Naive thymus-derived CD4-positive, alpha-beta T cell (primary cell): ENCODE measurements at regions not wholly inside any gene's neighbourhood (a gene's known extent, or its start where the extent isn't known, plus 50 kb on each side); places are given as distances from the start of the nearest gene placed in this dataset.
"Not testable (repeated sequence)": the region's sequence is repeated elsewhere in the genome, so short reads cannot be mapped to it uniquely, and the experiment has no call there.

ENCODE experiments used
- ATAC-seq: fragments of 150-1000 bp; cut with Tn5 transposase; 2 replicates; pipeline ENCODE4 v1.10.0; 2021; ENCODE audit warnings: mild to moderate bottlenecking, moderate library complexity
- CTCF ChIA-PET: fragments of 350-600 bp; sonication (Branson Sonifier 250); formaldehyde crosslinking; loops from one replicate; lab custom pipeline; 2021; ENCODE audit warnings: antibody characterized with exemption; lab: Charles Lee
- POLR2A ChIA-PET: fragments of 350-600 bp; sonication (Branson Sonifier 250); formaldehyde crosslinking; loops from one replicate; lab custom pipeline; 2021; ENCODE audit warnings: antibody characterized with exemption, inconsistent platforms; lab: Charles Lee
- DNase-seq, 9 donors: peaks; one replicate each; pipeline versions ENCODE4 v3.0.0 to v3.0.0-alpha.2; 2020 to 2022; ENCODE audit warnings: mixed read lengths in 1 of 9
- H3K27ac ChIP-seq: one replicate; pipeline ENCODE4 v1.7.0; 2013; ENCODE audit warnings: mild to moderate bottlenecking, low read depth, low read length, moderate library complexity
- H3K27me3 ChIP-seq, 2 donors: one replicate each; pipeline ENCODE4 v1.7.0; 2013; ENCODE audit warnings: low read length in 2 of 2, mild to moderate bottlenecking in 2 of 2, moderate library complexity in 2 of 2; ENCODE audit not compliant: control insufficient read depth in 2 of 2, insufficient read depth in 2 of 2
- H3K36me3 ChIP-seq, 3 experiments: 1 replicate in 2 of 3; 2 replicates in 1 of 3; pipeline ENCODE4 v1.7.0; 2013; ENCODE audit warnings: low read length in 3 of 3, mild to moderate bottlenecking in 3 of 3, moderate library complexity in 1 of 3; ENCODE audit not compliant: insufficient read depth in 3 of 3, control insufficient read depth in 2 of 3
- H3K4me1 ChIP-seq, 2 donors: one replicate each; pipeline ENCODE4 v1.7.0; 2013; ENCODE audit warnings: low read length in 2 of 2, mild to moderate bottlenecking in 2 of 2, moderate library complexity in 1 of 2; ENCODE audit not compliant: control insufficient read depth in 2 of 2, insufficient read depth in 2 of 2
- H3K4me3 ChIP-seq: 2 replicates; pipeline ENCODE4 v1.7.0; 2013; ENCODE audit warnings: mild to moderate bottlenecking, low read length
- H3K9me3 ChIP-seq, 3 experiments: 1 replicate in 2 of 3; 2 replicates in 1 of 3; pipeline ENCODE4 v1.7.0; 2013; ENCODE audit warnings: low read length in 3 of 3; ENCODE audit not compliant: control insufficient read depth in 2 of 3
- H3K27ac Mint-ChIP-seq, 9 donors: one replicate each; pipeline ENCODE4 v1.8.0; 2020 to 2022; ENCODE audit warnings: mixed read lengths in 9 of 9, mild to moderate bottlenecking in 8 of 9, moderate library complexity in 5 of 9, inconsistent platforms in 2 of 9
- H3K27me3 Mint-ChIP-seq, 5 donors: one replicate each; pipeline ENCODE4 v1.8.0; 2021 to 2022; ENCODE audit warnings: mixed read lengths in 5 of 5, mild to moderate bottlenecking in 1 of 5
- H3K36me3 Mint-ChIP-seq, 5 donors: one replicate each; pipeline ENCODE4 v1.8.0; 2020 to 2022; ENCODE audit warnings: mixed read lengths in 5 of 5, mild to moderate bottlenecking in 3 of 5, inconsistent platforms in 1 of 5
- H3K4me1 Mint-ChIP-seq, 7 donors: one replicate each; pipeline ENCODE4 v1.8.0; 2020 to 2022; ENCODE audit warnings: mixed read lengths in 7 of 7, mild to moderate bottlenecking in 3 of 7, inconsistent platforms in 1 of 7
- H3K4me3 Mint-ChIP-seq, 10 donors: one replicate each; pipeline ENCODE4 v1.8.0; 2020 to 2022; ENCODE audit warnings: mild to moderate bottlenecking in 10 of 10, mixed read lengths in 10 of 10, moderate library complexity in 6 of 10, inconsistent platforms in 2 of 10
- H3K9me3 Mint-ChIP-seq, 11 donors: one replicate each; pipeline ENCODE4 v1.8.0; 2020 to 2022; ENCODE audit warnings: mixed read lengths in 11 of 11, mild to moderate bottlenecking in 4 of 11, inconsistent platforms in 1 of 11, moderate library complexity in 1 of 11
- intact Hi-C, 2 donors: fragments of 100-400 bp; cut with micrococcal nuclease; formaldehyde crosslinking; loops; one replicate each; pipeline ENCODE4 v1.15.1; 2023

DNA sequence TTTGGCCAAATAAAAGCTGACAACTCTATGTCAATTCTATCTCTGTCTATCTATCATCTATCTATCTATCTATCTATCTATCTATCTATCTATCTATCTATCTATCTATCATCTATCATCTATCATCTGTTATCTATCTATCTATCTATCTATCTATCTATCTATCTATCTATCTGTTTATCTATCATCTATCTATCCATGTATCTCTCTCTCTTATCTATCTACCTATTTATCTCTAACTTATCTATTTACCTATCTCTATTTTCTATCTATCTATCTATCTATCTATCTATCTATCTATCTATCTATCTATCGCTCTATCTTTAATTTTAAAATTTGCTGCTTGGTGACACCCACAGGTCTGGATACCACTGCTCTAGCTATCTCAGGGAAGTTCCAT, 271.1 kb downstream of the VRK1 start:
- ATAC-seq, DNase-seq, H3K4me3 ChIP-seq, H3K4me1 ChIP-seq, H3K36me3 ChIP-seq, H3K4me3 Mint-ChIP-seq, H3K9me3 Mint-ChIP-seq, intact Hi-C loops, H3K27ac ChIP-seq, H3K9me3 ChIP-seq, H3K27ac Mint-ChIP-seq, POLR2A ChIA-PET, H3K36me3 Mint-ChIP-seq, CTCF ChIA-PET, H3K4me1 Mint-ChIP-seq, H3K27me3 ChIP-seq: not testable (repeated sequence)
- peaks cover 0 to 16% (median 5%) of the 10 kb centered on the region in 5 donors for H3K27me3 Mint-ChIP-seq

DNA sequence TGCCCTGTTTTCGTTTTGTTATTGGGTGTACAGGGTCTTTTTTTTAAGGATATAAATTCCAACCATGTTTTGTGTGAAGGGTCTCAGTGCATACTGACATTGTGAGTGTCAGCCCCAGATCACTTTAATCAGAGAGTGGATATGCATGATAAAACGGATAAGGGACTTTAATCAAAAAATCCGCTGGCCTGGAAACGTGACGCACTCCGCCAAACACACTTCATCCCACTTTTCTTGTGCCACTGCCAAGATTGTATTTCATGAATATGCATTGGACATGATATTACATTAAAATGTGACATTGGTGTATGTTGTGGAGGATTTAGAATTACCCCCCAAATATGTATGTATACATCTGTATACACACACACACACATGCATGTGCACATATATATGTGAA, 273.1 kb downstream of the VRK1 start:
- Histone ChIP-seq H3K36me3 (no peaks in the 10 kb centered on the region), H3K9me3 (no peaks in the 10 kb centered on the region), H3K27me3 (no peaks in the 10 kb centered on the region), H3K4me1 (no peaks in the 10 kb centered on the region), H3K27ac (no peak overlapping the region), H3K4me3 (no peak overlapping the region)
- Mint-ChIP-seq H3K4me3 (no peak overlapping the region), H3K9me3 (no peaks in the 10 kb centered on the region), H3K36me3 (no peaks in the 10 kb centered on the region), H3K27me3 (peaks cover 0 to 15% (median 0%) of the 10 kb centered on the region in 5 donors), H3K27ac (no peak overlapping the region), H3K4me1 (peaks cover 0 to 8% (median 5%) of the 10 kb centered on the region in 7 donors)
- intact Hi-C loops: no loop called here
- CTCF ChIA-PET: no interaction called here
- no peak for DNase-seq
- POLR2A ChIA-PET: interaction anchor here (0.6 kb wide), 1 partner anchor 481 kb away, joined by 4 read pairs; no protein-coding TSS in a partner anchor
- no peak for ATAC-seq

DNA sequence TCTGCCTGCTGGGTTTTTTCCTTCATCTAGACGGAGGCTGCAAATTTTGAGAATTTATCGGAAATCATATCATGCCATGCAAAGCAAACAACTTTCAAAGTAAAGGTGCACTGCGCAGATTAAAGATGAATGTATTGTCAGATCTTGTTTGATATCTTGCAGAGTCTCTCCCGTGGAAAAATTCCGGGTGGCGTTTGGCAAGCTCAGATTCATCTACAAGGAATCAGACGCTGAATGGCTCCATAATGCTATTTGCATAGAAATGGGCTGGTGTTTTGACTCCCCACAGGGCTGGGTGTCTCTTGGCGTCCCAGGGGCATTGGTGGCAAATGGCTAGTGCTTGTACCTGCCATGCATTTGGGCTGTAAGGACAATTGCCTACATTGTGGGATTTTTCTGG, 274.0 kb downstream of the VRK1 start:
- ATAC-seq (no peak), DNase-seq (no peak)
- Mint-ChIP-seq H3K27me3 (peaks cover 0 to 10% (median 0%) of the 10 kb centered on the region in 5 donors), H3K36me3 (no peaks in the 10 kb centered on the region), H3K27ac (no peak overlapping the region), H3K4me3 (no peak overlapping the region), H3K4me1 (peaks cover 0 to 10% (median 6%) of the 10 kb centered on the region in 7 donors), H3K9me3 (no peaks in the 10 kb centered on the region)
- Histone ChIP-seq H3K4me1 (no peaks in the 10 kb centered on the region), H3K27ac (no peak overlapping the region), H3K9me3 (no peaks in the 10 kb centered on the region), H3K36me3 (no peaks in the 10 kb centered on the region), H3K27me3 (no peaks in the 10 kb centered on the region), H3K4me3 (no peak overlapping the region)
- ChIA-PET CTCF (no interaction called here), POLR2A (interaction anchor here (0.6 kb wide), 1 partner anchor 481 kb away, joined by 4 read pairs; no protein-coding TSS in a partner anchor)
- intact Hi-C loops: no loop called here

DNA sequence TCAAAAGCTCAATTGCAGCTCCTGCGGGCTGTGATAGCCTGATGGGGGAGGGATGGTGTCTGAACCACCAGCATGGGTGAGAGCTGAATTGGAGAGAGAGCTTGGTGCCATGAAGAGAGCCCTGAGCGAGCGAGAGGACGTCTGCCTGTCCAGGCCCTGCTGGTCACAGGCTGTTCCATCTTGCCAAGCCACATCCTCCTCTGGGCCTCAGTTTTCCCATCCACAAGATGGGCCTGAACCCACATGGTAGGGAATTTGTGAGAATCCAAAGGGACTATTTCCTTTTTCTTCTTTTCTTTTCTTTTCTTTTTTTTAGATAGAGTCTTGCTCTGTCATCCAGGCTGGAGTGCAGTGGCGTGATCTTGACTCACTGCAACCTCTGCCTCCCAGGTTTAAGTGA, 276.4 kb downstream of the VRK1 start:
- intact Hi-C loops: no loop called here
- Mint-ChIP-seq H3K36me3 (no peaks in the 10 kb centered on the region), H3K9me3 (peaks cover 0 to 6% (median 0%) of the 10 kb centered on the region in 11 donors), H3K4me3 (no peak overlapping the region), H3K27ac (peak overlapping the region in 1 of 9 donors; percentile 6), H3K4me1 (peaks cover 5 to 22% (median 12%) of the 10 kb centered on the region in 7 donors), H3K27me3 (peaks cover 0 to 16% (median 10%) of the 10 kb centered on the region in 5 donors)
- H3K4me3 ChIP-seq: no peak overlapping the region
- POLR2A ChIA-PET: no interaction called here
- no peaks in the 10 kb centered on the region for H3K36me3 ChIP-seq
- H3K9me3 ChIP-seq: no peaks in the 10 kb centered on the region
- ATAC-seq (no peak), DNase-seq (no peak)
- CTCF ChIA-PET: no interaction called here
- peaks cover 8 to 9% of the 10 kb centered on the region in 2 donors for H3K4me1 ChIP-seq
- no peak overlapping the region for H3K27ac ChIP-seq
- H3K27me3 ChIP-seq: no peaks in the 10 kb centered on the region

DNA sequence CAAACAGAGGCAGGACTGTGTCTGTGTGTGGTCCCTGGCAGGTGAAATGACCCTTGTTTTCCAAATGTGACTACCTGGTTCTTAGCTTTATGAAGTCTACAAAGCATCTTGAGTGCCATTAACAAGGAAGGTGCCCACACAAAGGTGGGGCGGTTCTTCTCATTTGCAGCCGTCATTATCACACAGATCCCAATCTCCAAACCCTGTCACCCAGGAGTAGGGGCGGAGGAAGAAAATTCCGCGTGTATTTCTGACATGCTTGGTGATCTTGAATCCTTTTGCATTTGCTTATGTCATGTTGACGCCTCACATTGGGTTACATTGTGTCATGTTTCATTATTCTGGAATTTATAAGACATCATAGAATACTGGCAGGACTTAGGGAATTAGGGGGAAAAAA, 277.3 kb downstream of the VRK1 start:
- ATAC-seq (no peak), DNase-seq (no peak)
- H3K27me3 Mint-ChIP-seq: peaks cover 2 to 16% (median 12%) of the 10 kb centered on the region in 5 donors
- peaks cover 0 to 6% (median 0%) of the 10 kb centered on the region in 11 donors for H3K9me3 Mint-ChIP-seq
- Histone ChIP-seq H3K9me3 (no peaks in the 10 kb centered on the region), H3K4me3 (no peak overlapping the region), H3K36me3 (no peaks in the 10 kb centered on the region), H3K4me1 (peaks cover 8 to 9% of the 10 kb centered on the region in 2 donors), H3K27me3 (no peaks in the 10 kb centered on the region), H3K27ac (no peak overlapping the region)
- H3K4me1 Mint-ChIP-seq: peaks cover 5 to 22% (median 12%) of the 10 kb centered on the region in 7 donors
- no peak overlapping the region for H3K27ac Mint-ChIP-seq
- ChIA-PET CTCF (no interaction called here), POLR2A (no interaction called here)
- no peaks in the 10 kb centered on the region for H3K36me3 Mint-ChIP-seq
- no peak overlapping the region for H3K4me3 Mint-ChIP-seq
- intact Hi-C loops: no loop called here

DNA sequence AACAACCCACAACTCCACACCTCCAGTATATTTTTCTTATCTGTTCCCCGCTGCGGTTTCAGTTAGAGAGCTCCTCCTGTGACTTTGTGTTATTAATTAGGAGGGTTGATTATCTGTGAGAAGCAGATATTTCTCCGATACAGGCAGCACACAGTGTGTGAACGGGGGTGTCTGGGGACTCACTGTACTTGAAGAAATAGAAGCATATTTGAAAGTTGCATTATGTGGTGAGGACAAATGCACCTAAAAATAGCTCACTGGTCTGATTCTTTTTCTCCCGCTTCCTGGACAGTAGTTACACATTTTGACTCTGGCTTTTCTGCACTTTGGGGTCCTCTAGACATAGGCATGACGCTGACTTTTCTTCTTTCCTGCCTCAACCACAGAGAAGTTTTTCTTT, 277.7 kb downstream of the VRK1 start:
- peaks cover 2 to 16% (median 12%) of the 10 kb centered on the region in 5 donors for H3K27me3 Mint-ChIP-seq
- H3K4me1 ChIP-seq: peaks cover 8 to 9% of the 10 kb centered on the region in 2 donors
- no peak overlapping the region for H3K27ac Mint-ChIP-seq
- intact Hi-C loops: no loop called here
- no peak overlapping the region for H3K4me3 Mint-ChIP-seq
- H3K36me3 Mint-ChIP-seq: no peaks in the 10 kb centered on the region
- H3K36me3 ChIP-seq: no peaks in the 10 kb centered on the region
- H3K9me3 ChIP-seq: no peaks in the 10 kb centered on the region
- DNase-seq: no peak
- H3K4me1 Mint-ChIP-seq: peaks cover 5 to 22% (median 12%) of the 10 kb centered on the region in 7 donors
- H3K27me3 ChIP-seq: no peaks in the 10 kb centered on the region
- peaks cover 0 to 6% (median 0%) of the 10 kb centered on the region in 11 donors for H3K9me3 Mint-ChIP-seq
- no peak overlapping the region for H3K27ac ChIP-seq
- ATAC-seq: no peak
- ChIA-PET POLR2A (no interaction called here), CTCF (no interaction called here)
- no peak overlapping the region for H3K4me3 ChIP-seq

DNA sequence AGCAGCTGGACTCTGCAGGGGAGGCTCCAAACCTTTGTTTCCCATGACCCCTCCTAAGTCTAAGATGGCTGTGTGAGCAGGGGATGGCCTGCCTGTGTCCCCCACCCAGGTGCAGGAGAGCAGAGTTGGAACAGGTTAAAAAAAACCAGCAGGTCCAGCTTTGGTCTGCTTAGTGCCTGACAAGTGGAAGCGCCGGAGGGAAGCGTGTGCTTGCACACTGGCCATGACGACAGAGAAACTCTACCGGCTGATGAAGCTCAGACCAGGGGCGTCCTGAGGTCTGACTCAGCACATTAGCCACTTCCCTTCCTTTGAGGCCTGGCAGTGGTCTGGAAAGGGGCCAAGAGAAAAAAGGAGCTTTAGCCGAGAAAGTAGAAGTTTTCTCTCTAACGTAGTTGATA, 280.1 kb downstream of the VRK1 start:
- peaks cover 2 to 16% (median 12%) of the 10 kb centered on the region in 5 donors for H3K27me3 Mint-ChIP-seq
- no peaks in the 10 kb centered on the region for H3K36me3 Mint-ChIP-seq
- Histone ChIP-seq H3K27me3 (no peaks in the 10 kb centered on the region), H3K36me3 (no peaks in the 10 kb centered on the region), H3K4me3 (no peak overlapping the region), H3K9me3 (no peaks in the 10 kb centered on the region), H3K4me1 (peaks cover 8 to 9% of the 10 kb centered on the region in 2 donors), H3K27ac (no peak overlapping the region)
- DNase-seq (no peak), ATAC-seq (peak; percentile 78)
- H3K27ac Mint-ChIP-seq: no peak overlapping the region
- intact Hi-C loops: no loop called here
- peak overlapping the region in 1 of 10 donors; percentile 18 for H3K4me3 Mint-ChIP-seq
- peaks cover 0 to 6% (median 0%) of the 10 kb centered on the region in 11 donors for H3K9me3 Mint-ChIP-seq
- ChIA-PET CTCF (no interaction called here), POLR2A (no interaction called here)
- H3K4me1 Mint-ChIP-seq: peaks cover 5 to 22% (median 12%) of the 10 kb centered on the region in 7 donors
